ENCODE measurements at regions not wholly inside any gene's neighbourhood (a gene's known extent, or its start where the extent isn't known, plus 50 kb on each side); places are given as distances from the start of the nearest gene placed in this dataset.
A peak's percentile ranks its signal among the peaks of the same experiment; 100 is the strongest.

GRCh38 chr7:50868426-50869100 is 85.9 kb upstream of the GRB10 start:
- intact Hi-C loops (cut with micrococcal nuclease), result loop anchor here (1.0 to 2.0 kb wide), 4 partner anchors 20 to 177 kb away; no protein-coding TSS in a partner anchor
- Histone ChIP-seq H3K4me2 (ENCODE audit: low read length) (peak overlapping the region; percentile 73), H2AFZ (ENCODE audit: low read length) (no peak overlapping the region), H3F3A (ENCODE audit: low read length, unreplicated experiment) (peaks cover 5% of the 10 kb centered on the region), H3K79me2 (ENCODE audit: low read length) (no peaks in the 10 kb centered on the region), H3K9ac (ENCODE audit: low read length) (peak overlapping the region; percentile 63), H3K9me2 (replicated peaks; ENCODE audit: low read length) (no peaks in the 10 kb centered on the region), H3K9me3 (ENCODE audit: low read length) (no peaks in the 10 kb centered on the region), H4K20me1 (ENCODE audit: low read length) (no peaks in the 10 kb centered on the region), H3K27ac (ENCODE audit: low read length) (peak overlapping the region; percentile 85), H3K36me3 (ENCODE audit: low read depth, low read length) (no peaks in the 10 kb centered on the region), H3K27me3 (ENCODE audit: low read length) (no peaks in the 10 kb centered on the region), H3K4me1 (ENCODE audit: insufficient read depth, low read length) (peaks cover 30% of the 10 kb centered on the region), H3K4me3 (ENCODE audit: low read length) (peak overlapping the region; percentile 12; the same call in 1 of the 2 replicates)
- ChIA-PET POLR2A (ENCODE audit: unreplicated experiment) (interaction anchor here (0.6 to 0.9 kb wide), 2 partner anchors 29 to 68 kb away, joined by 3 to 5 read pairs; no protein-coding TSS in a partner anchor), CTCF (interaction anchor here (0.7 kb wide), 1 partner anchor 20 kb away, joined by 3 read pairs; no protein-coding TSS in a partner anchor)
- no TSS peak for BruUV-seq (replicated peaks)
- TF ChIP-seq EZH2 (IDR thresholded peaks at IDR 0.05; ENCODE audit: low read length, unreplicated experiment) (no peak), CTCF (conservative IDR thresholded peaks at IDR 0.05; ENCODE audit: low read depth, low read length) (no peak), EZH2phosphoT487 (IDR thresholded peaks at IDR 0.05; ENCODE audit: borderline replicate concordance, low read length) (no peak)
- peak; percentile 53 for DNase-seq
- peak; percentile 59 for ATAC-seq

- POLR2A ChIA-PET (ENCODE audit: unreplicated experiment), result no interaction called here
- no peaks in the 10 kb centered on the region for H3K79me2 ChIP-seq (ENCODE audit: low read length)
- DNase-seq (no peak), ATAC-seq (no peak)
- CTCF ChIA-PET, result no interaction called here
- H3K4me1 ChIP-seq (ENCODE audit: insufficient read depth, low read length), result peaks cover 27% of the 10 kb centered on the region
- no peak for TF ChIP-seq EZH2phosphoT487 (IDR thresholded peaks at IDR 0.05; ENCODE audit: borderline replicate concordance, low read length)
- no peak for TF ChIP-seq EZH2 (IDR thresholded peaks at IDR 0.05; ENCODE audit: low read length, unreplicated experiment)
- no peak for TF ChIP-seq CTCF (conservative IDR thresholded peaks at IDR 0.05; ENCODE audit: low read depth, low read length)
- H3K27ac ChIP-seq (ENCODE audit: low read length), result no peak overlapping the region
- peaks cover 5% of the 10 kb centered on the region for H3F3A ChIP-seq (ENCODE audit: low read length, unreplicated experiment)
- no peak overlapping the region for H3K4me3 ChIP-seq (ENCODE audit: low read length)
- no peaks in the 10 kb centered on the region for H3K9me3 ChIP-seq (ENCODE audit: low read length)
- no peaks in the 10 kb centered on the region for H3K36me3 ChIP-seq (ENCODE audit: low read depth, low read length)
- intact Hi-C loops (cut with micrococcal nuclease), result no loop called here
- no TSS peak for BruUV-seq (replicated peaks)
- H3K9me2 ChIP-seq (replicated peaks; ENCODE audit: low read length), result no peaks in the 10 kb centered on the region
- H3K4me2 ChIP-seq (ENCODE audit: low read length), result no peak overlapping the region
- H2AFZ ChIP-seq (ENCODE audit: low read length), result no peak overlapping the region
- H3K27me3 ChIP-seq (ENCODE audit: low read length), result no peaks in the 10 kb centered on the region
- H4K20me1 ChIP-seq (ENCODE audit: low read length), result no peaks in the 10 kb centered on the region
- no peak overlapping the region for H3K9ac ChIP-seq (ENCODE audit: low read length)
These were observed 84.3 kb upstream of the GRB10 start for GRCh38 chr7:50867034-50867356.

- no peaks in the 10 kb centered on the region for H3K36me3 ChIP-seq (ENCODE audit: low read depth, low read length)
- H3K9me3 ChIP-seq (ENCODE audit: low read length), result no peaks in the 10 kb centered on the region
- TF ChIP-seq EZH2 (IDR thresholded peaks at IDR 0.05; ENCODE audit: low read length, unreplicated experiment) (no peak), CTCF (conservative IDR thresholded peaks at IDR 0.05; ENCODE audit: low read depth, low read length) (no peak), EZH2phosphoT487 (IDR thresholded peaks at IDR 0.05; ENCODE audit: borderline replicate concordance, low read length) (no peak)
- ChIA-PET CTCF (no interaction called here), POLR2A (ENCODE audit: unreplicated experiment) (no interaction called here)
- BruUV-seq (replicated peaks), result no TSS peak
- no peaks in the 10 kb centered on the region for H3K79me2 ChIP-seq (ENCODE audit: low read length)
- H3K27ac ChIP-seq (ENCODE audit: low read length), result no peak overlapping the region
- DNase-seq (no peak), ATAC-seq (no peak)
- no peaks in the 10 kb centered on the region for H3K9me2 ChIP-seq (replicated peaks; ENCODE audit: low read length)
- H4K20me1 ChIP-seq (ENCODE audit: low read length), result no peaks in the 10 kb centered on the region
- H3K27me3 ChIP-seq (ENCODE audit: low read length), result no peaks in the 10 kb centered on the region
- H3K9ac ChIP-seq (ENCODE audit: low read length), result no peak overlapping the region
- H3K4me3 ChIP-seq (ENCODE audit: low read length), result no peak overlapping the region
- no peak overlapping the region for H3K4me2 ChIP-seq (ENCODE audit: low read length)
- no peak overlapping the region for H2AFZ ChIP-seq (ENCODE audit: low read length)
- peaks cover 5% of the 10 kb centered on the region for H3F3A ChIP-seq (ENCODE audit: low read length, unreplicated experiment)
- peaks cover 27% of the 10 kb centered on the region for H3K4me1 ChIP-seq (ENCODE audit: insufficient read depth, low read length)
- intact Hi-C loops (cut with micrococcal nuclease), result no loop called here
These were observed 83.8 kb upstream of the GRB10 start for GRCh38 chr7:50866343-50867033.

All from PC-3 (cell line).